GM12865 (cell line): ENCODE measurements at regions not wholly inside any gene's neighbourhood (a gene's known extent, or its start where the extent isn't known, plus 50 kb on each side); places are given as distances from the start of the nearest gene placed in this dataset.

Source experiments
- DNase-seq: peaks from one replicate; pipeline ENCODE4 v3.0.0; 2010; ENCODE audit warnings: low read depth
- H3K4me3 ChIP-seq: 2 replicates; pipeline ENCODE4 v1.5.1; 2011; ENCODE audit warnings: mild to moderate bottlenecking, low read depth, low read length, control low read depth
- CTCF ChIP-seq: IDR thresholded peaks from 2 replicates; pipeline ENCODE4 v1.5.1; 2011; ENCODE audit warnings: low read length, control low read depth, low read depth, inconsistent platforms; ENCODE audit not compliant: insufficient read depth; ENCODE audit errors: missing control alignments

- DNase-seq, result no peak
- TF ChIP-seq CTCF, result no peak
- no peak overlapping the region for H3K4me3 ChIP-seq
These were observed 122.7 kb downstream of the ZBTB18 start for GRCh38 chr1:244173769-244174168.

- TF ChIP-seq CTCF, result no peak
- no peak overlapping the region for H3K4me3 ChIP-seq
- no peak for DNase-seq
These were observed 123.9 kb downstream of the ZBTB18 start for GRCh38 chr1:244174922-244175521.

GRCh38 chr1:244176201-244176600 lies 125.1 kb downstream of the ZBTB18 start:
- no peak for TF ChIP-seq CTCF

GRCh38 chr1:244180256-244180655 lies 129.2 kb downstream of the ZBTB18 start:
- no peak for TF ChIP-seq CTCF
- no peak overlapping the region for H3K4me3 ChIP-seq
- DNase-seq, result no peak

More at GRCh38 chr1:244176201-244176600, 125.1 kb downstream of the ZBTB18 start:
- no peak overlapping the region for H3K4me3 ChIP-seq
- no peak for DNase-seq

- H3K4me3 ChIP-seq, result no peak overlapping the region
- no peak for TF ChIP-seq CTCF
- no peak for DNase-seq
These were observed 130.8 kb downstream of the ZBTB18 start for GRCh38 chr1:244181867-244182266.

GRCh38 chr1:244183037-244183436 lies 132.0 kb downstream of the ZBTB18 start:
- H3K4me3 ChIP-seq, result no peak overlapping the region
- no peak for TF ChIP-seq CTCF
- DNase-seq, result no peak

GRCh38 chr1:244186372-244186771 lies 135.3 kb downstream of the ZBTB18 start:
- no peak overlapping the region for H3K4me3 ChIP-seq
- no peak for TF ChIP-seq CTCF
- DNase-seq, result no peak
